NCI-H1417 (cell line): ENCODE measurements at regions not wholly inside any gene's neighbourhood (a gene's known extent, or its start where the extent isn't known, plus 50 kb on each side); places are given as distances from the start of the nearest gene placed in this dataset.
"Not testable (repeated sequence)": the region's sequence is repeated elsewhere in the genome, so short reads cannot be mapped to it uniquely, and the experiment has no call there.

Experiments
- DNase-seq, 3 experiments: peaks; one replicate each; lab custom pipeline; 2025; lab: John Stamatoyannopoulos, UW

DNA sequence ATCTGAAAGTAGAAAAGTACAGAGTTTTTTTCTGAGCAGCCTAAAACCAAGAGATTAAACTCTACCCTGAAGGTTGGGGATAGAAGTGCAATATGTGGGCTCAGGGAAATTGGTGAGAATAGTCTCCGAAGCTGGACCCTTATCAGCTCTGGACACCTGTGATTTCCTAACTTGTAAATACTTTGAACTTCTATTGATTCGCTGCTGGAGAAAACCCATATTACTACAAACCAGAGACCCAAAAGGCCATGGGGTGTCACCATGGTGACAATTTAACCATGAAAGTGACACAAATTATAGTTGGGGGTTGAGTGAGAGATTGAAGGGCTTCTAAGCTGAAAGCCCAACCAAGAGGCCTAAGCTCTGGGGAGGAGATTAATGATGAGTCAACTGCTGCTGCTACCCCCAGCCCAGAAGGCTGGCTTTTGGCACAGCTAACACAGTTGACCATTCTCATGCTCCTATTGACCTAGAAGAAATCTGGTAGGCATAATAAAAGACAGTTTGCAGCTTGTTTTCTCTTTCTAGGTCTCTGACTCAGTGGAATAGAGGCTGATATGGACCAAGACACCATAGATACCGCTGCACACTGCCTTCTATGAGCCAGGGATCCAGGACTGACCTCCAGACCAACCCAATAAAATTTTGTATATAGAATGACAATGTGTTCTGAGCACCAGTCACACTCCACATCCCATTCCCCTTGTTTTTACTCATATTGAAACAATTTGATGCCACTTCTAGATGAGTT is 131.9 kb upstream of the FNDC3A start:
- no peak for DNase-seq

DNA sequence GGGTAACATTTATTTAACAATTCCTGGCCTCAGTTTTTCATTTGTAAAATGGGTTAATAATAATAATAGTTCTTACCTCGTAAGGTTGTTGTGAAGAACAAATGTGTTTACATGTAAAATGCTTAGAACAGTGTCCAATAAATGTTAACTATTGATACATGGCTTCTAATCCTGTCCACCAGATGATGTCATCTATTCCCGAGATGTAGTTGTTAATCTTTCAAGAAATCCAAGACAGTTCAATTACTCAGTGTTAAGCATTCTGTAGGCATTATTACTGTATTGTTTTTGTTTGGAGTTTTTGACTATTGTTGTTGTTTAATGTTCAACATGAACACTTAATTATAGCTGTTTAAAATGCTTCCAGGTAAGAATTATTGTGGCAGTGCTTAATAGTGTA is 131.0 kb upstream of the FNDC3A start:
- no peak for DNase-seq

DNA sequence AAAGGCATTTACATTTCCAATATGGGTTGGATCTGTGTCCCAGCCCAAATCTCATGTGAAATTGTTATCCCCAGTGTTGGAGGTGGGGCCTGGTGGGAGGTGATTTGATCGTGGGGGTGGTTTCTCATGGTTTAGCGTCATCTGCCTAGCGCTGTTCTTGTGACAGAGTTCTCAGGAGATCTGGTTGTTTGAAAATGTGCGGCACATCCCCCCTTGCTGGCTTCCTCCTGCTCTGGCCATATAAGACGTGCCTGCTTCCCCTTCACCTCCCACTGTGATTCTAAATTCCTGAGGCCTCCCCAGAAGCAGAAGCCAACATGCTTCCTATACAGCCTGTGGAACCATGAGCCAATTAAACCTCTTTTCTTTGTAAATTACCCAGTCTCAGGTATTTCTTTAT is 126.2 kb upstream of the FNDC3A start:
- DNase-seq = no peak

DNA sequence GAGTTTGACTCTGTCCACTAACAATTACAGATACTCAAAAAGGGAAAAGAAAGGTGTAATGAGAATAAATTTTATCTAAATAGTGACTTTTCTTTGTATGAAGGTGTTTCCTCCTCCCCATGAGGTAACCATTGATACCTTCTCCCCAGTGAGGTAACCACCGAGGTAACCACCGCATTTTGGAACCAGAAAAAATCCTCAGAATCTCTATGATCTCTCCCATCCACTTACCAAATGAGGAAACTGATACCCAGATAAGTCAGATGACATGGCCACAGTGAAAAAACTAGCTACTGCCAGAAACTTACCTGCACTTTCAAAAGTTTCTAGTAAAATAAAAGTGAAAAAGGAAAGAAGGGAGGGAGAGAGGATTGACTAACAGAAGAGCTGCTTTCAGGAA is 124.0 kb upstream of the FNDC3A start:
- DNase-seq = no peak

DNA sequence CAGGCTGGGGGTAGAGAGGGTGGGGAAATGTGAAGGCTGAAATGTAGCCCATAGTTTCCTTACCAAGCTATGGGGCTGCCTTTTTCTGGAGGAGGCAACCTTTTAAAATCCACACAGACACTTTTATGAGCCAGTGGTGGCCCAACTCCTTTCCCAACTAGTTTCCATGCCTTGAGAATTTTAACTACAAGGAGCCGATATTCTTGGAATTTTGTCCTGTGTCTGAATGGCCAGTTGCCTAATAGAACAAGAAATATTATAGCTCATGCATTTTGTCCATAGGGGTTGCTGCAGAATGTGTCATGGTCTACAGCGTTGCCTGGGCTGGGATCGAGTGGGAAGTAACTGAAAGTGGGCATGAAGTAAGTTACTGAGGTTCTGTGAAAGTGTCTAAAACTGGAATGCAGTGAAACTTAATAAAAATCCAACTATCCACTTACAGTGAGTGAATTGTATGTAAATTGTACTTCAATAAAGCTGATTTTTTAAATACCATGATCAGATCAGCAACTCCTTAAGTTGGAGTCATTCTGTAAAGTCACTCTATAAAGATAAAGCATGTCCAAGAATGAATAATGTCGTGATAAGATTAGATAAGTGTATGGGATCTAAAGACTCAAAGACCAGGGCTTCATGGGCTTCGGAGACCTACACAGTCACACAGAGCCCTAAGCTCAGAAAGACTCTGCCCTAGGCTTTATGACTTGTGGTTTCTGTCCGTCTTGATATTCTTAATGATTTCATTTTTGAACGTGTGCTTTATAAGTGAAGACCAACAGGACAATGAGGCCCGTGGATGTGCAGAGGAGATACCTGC is 122.6 kb upstream of the FNDC3A start:
- no peak for DNase-seq

DNA sequence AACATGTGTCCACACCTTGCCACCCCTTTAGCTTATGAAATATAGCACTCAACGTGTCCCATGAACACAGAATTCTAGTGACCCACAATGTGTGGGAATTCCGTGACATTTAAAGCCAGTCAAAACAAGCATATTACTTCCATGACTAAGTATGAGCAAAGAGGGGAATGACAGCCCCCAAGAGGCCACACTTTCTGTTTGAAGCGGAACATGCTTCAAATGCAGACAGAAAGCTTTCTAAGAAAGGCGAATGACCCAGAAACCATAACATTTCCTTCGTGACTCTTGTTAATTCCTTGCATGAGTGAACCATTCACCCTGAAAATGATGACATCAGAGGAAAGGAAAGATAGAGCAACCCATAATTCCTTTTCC is 122.0 kb upstream of the FNDC3A start:
- no peak for DNase-seq

DNA sequence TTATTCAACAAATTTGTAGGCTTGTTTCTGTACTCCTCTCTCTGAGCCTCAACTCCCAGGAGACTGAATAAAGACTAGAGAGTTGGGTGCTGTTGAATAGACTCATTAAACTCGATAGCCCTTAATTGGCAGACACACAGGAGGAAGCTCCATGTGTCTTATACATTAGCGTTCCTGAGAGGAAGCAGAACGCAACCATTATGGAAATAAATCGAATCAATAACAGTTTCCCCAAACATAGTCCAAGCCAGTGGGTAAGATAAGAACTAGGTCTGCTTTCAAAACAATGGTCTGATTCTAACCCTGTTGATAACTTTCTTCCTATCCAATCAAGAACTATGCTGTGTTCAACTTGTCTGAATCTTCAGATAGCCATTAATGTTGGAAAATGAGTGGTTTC is 118.1 kb upstream of the FNDC3A start:
- peak in 1 of 3 experiments; percentile 34 for DNase-seq

DNA sequence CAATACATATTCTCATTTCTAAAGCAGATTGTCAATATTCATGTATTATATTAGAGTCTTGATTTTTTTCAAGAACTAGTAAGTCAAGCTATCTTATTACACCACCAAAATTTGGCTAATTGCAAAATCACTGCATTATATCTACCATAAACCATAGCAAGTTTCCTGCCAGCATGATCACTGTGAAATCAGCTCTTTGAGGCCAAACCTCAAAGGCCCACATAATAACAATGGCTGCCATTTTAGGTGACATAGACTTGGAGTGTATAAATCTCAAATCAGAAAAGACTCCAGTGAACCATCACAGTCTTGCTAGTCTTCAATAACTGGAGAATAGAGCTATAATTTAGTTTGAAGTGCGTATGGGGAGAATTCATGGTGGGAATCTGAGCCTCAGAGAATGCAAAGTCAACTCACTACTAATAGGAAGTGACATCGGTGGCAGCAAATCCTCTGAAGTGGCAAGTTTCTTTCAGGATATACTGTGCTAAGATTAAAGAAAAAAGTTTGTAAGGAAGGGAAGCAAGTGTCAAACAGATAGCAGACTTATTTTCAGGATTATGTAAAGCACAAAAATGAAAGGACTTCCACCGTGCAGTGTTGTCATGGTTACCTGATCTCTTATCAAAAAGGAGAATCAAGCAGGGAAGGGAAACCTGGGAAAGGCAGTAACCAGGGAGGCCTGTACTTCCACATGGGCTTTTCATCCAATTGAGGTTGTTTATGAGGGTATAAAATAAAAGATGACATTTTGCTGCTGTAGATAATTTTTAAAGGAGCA is 117.4 kb upstream of the FNDC3A start:
- DNase-seq = no peak

DNA sequence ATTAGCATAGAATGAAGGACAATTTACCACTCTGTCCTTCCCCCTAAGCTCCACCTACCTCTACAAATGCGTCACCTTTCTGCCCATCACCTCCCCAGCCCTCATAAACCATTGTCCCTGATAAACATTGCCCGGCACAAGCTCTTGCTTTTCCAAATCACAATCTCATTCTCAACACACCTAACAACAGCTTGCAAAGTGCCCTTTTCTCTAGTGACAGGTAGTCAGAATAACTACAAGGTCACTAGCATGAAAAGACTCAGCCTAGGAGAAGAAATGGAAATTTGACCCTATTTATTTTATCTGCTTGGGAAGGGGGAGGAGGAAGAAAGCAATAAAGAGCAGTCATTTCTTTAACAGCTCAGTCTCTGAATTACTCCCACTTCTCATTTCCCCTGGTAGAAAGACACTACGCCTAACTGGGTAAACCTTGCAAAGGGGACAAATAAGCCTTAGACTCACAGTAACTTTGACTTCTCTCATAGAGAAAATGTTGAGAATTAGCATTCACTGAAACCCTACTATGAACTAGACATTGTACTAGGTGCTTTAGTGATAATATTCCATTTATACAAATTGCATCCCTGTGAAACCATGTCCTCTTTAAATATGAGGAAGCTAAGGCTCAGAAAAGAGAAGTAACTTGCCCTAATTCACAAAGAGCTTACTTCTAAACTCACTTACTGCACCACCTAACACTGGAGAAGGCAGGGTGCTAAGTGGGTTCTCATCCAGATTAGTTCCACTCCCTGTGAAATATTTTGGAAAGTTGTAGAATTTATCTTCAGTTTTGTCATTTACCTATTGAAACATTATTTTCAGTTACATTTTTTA is 116.2 kb upstream of the FNDC3A start:
- DNase-seq = peak in 1 of 3 experiments; percentile 19

DNA sequence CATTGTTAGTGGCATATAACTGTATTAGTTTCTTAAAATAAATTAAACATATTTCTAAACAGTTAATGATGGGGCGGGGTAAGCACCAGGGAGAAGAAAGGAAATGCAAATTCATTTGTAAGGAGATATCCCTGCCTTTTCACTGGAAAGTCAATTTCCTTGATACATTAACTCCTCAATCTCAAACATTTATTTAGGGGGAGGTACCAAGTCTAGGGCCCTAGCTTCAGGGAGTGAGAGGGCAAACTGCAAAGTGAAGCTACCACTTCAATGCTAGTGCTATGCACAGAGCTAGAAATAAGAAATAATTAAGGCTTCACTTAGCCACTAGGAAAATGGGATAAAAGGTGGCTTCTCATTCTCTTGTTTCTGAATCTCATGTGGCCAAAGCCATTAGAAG is 115.3 kb upstream of the FNDC3A start:
- DNase-seq = no peak

DNA sequence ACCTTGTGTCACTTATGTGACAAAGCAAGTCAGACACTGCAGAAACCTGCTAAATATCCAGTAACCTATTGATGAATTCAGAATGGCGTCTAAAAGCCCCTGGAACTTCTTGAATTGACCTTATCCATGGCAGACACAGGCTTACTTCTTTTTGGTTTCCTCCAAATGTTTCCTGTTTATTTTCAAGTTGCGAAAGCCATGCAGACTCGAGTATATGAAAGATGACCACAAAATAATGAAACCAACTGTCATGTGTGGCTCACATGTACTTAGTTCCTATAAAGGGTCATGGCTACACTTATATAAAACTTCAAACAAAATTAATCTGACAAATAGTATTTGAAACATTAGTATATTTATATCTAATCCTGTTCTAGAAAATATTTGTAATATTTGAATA is 113.1 kb upstream of the FNDC3A start:
- no peak for DNase-seq

DNA sequence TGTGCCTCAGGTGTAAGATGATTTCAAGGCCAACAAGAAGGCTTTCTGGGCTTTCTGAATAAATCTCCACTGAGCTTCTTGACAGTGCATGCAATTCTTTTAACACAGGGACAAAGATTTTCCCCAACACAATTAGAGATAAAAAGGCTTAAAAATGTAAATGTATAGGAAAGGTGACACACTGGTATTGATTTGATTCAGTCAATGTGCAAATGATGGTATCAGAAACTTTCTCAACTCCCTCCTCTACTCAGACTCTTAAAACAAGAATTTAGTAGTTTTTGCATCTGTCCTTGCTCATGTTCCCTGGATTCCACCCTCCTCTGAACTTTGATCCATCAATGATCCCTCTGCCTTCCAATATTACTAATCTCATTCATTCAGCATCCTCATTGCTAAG is 111.6 kb upstream of the FNDC3A start:
- no peak for DNase-seq

DNA sequence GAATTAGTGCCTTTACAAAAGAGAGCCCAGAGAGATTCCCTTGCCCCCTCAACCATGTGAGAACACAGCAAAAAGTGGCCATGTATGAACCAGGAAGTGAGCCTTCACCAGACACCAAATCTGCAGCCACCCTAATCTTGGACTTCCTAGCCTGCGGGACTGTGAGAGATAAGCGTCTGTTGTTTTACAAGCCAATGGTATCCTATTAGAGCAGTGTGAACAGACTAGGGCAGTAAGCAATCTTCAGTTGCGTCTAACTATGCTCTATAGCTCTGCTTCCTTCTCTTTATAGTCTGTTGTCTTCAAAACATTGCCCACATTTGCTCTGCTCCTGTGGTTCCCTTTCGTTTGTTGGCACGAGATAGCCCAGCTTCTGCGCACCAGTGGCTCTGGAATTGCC is 109.5 kb upstream of the FNDC3A start:
- DNase-seq = no peak

DNA sequence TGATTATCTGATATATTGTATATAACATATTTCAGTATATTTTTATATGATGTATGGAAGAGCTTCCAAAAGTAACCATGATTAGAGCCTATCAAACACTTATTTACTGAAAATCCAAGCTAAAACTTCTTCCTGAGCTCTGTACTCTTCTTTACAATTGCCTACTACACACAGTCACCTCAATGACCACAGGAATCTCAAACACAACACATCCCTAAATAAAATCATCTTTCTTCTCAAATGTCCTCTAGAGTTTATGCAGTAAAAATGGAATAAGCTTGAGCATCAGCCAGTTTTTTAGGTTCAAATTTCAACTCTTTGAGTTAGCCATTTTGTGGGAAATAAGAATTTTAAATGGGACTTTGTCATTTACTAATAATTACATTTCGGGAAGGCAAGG is 102.6 kb upstream of the FNDC3A start:
- no peak for DNase-seq

DNA sequence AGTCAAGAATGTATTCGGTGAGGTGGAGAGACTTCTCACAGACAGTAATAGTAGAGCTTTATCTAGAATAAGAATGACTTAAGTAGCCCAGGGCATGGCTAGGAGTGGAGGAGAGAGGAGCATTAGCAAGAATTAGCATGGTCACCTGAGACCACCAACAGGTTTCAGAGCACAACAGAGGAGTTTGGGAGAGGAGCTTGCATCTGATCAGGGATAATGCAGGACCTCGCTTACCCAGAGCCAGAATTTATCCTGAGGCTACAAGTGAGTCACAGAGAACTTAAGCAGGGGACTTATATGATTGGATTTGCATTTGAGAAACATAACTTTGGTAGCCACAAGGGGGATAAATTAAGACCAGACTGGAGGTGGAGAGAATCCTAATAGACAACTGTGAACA is 102.1 kb upstream of the FNDC3A start:
- DNase-seq = no peak

DNA sequence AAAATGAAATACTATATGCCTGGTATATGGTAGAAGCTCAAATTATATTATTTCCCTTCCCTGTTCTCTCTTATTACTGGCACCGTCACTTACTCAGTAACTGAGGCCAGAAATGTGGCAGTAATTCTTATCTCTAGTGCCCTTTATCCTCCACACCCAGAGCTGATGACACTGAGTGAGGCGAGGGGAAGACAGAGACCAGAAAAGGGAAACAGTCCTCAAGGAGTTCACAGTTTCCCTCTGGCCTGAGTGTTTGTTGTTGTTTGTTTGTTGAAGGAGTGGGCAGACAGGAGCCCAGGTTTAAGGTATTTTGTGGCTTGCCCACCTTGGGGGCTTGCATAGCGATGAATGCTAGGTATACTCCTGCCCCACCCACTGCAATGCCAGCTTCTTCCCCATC is 101.5 kb upstream of the FNDC3A start:
- no peak for DNase-seq

DNA sequence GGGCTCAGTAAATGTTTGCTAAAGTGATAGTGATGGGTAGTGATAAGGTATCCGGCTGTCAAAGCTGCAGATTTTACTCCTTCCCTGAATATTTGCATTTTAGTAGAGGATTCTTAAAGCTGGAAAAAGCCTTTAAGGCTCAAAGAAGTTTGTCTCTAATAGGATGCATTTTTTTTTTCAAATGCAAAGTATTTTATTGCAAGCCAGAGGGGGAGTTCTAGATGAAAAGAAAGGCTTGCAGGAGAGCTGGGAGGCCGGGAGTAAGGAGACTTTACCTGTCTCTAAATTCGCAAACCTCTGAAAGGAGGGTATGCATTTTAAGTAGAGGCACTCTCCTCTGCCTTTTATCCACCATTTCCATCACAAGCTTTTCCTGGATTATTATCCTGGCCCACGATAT is 100.7 kb upstream of the FNDC3A start:
- no peak for DNase-seq

DNA sequence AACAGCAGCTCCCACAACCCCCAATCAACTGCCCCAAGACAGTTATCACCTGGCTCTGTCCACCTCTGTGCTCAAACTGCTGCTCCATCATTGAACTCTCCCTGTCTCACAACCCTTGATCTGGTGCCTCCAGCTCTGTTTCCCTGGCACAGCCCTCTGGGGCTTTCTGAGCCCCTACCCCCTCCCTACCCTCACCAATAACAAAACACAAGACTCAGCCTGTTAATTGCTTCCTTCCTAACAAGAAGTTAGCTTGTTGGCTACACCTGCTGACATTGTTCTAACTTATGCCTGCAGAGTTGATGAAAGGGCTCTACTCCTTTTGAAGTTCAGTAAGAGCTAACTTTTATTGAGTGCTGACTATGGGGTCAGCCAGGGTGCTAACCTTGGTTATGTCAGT is 99.4 kb upstream of the FNDC3A start:
- DNase-seq = no peak

DNA sequence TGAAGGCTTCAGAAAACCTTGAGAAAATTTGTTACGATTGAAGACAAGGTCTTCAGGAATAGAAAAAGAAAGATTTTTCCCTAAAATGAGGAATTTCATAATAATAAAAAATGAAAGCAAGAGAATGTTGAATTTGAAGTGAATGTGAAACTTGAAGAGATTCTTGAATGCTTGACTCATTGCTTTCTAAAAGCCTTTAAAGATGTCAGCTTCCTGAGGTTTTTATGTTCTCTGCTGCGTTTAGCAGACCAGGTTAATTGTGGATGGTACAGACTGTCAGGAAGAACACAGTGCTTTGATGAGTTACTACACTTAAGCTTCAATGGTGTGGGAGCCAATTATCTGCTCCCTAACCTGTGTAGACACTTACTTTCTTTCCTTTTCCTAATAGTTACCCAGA is 96.3 kb upstream of the FNDC3A start:
- no peak for DNase-seq

DNA sequence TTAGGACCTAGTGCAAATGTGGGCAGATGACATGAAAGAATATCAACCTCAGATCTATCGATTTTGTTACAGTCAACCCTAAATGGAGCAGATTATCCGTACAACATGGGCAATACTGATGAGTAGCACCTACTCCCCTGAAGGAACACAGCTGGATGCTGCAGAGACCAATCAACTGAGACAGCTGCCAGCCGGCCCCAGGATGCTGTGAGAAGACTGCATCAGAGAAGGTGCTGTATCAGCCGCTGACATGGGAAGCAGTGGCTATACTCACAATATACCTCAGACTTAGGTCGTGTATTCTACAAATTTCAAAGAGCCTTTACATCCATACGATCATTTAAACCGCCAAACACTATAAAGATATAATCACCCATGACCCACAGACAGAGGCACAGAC is 95.9 kb upstream of the FNDC3A start:
- DNase-seq = no peak

DNA sequence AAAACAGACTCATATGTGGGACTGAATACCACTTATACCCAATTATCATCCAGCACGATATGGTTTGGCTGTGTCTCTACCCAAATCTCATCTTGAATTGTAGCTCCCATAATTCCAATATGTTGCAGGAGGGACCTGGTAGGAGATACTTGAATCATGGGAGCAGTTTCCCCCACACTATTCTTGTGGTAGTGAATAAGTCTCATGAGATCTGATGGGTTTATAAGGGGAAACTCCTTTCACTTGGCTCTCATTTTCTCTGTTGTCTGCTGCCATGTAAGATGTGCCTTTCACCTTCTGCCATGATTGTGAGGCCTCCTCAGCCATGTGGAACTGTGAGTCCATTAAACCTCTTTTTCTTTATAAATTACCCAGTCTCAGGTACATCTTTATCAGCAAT is 91.9 kb upstream of the FNDC3A start:
- not testable (repeated sequence) for DNase-seq

DNA sequence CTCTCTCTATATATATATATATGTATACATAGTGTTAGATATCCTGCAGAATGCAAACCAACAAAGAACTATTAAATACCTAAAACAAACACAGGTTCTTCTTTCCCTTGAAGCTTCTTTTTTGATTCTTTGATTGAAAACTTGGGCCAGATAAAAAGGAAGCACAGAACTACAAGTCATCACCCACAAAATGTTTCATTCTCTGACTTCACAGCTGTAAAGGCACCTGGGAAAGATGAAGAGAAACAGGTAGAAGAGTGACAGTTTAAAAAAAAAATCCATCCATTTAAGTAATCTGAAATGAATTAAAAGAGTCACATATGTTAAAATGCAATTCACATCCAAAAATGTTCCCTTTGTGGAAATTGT is 90.7 kb upstream of the FNDC3A start:
- no peak for DNase-seq
